NAMALWA (cell line): ENCODE measurements at regions not wholly inside any gene's neighbourhood (a gene's known extent, or its start where the extent isn't known, plus 50 kb on each side); places are given as distances from the start of the nearest gene placed in this dataset.
"Not testable (repeated sequence)": the region's sequence is repeated elsewhere in the genome, so short reads cannot be mapped to it uniquely, and the experiment has no call there.

ENCODE experiments used
- DNase-seq: peaks from one replicate; pipeline ENCODE4 v3.0.0-alpha.2; 2015; ENCODE audit warnings: low spot score

DNA sequence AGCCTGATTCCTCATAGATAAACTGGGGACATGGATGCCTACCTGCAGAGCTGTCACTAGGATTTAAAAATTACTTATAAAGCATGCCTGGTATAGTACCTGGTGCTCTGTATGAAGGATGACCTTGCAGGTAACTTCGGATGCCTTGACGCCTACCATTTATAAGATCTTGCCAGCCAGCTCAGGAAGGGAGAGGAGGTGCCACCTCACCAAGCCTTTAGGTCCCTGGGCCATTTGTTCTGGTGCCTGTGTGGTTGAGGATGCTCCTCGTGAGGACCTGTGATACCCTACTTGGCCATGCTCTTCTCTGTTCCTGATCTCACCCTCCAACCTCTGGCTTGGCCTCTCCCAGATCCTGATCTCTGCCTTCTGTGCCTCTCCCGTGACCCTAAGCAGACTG is 85.2 kb downstream of the FDX1 start:
- DNase-seq: no peak

DNA sequence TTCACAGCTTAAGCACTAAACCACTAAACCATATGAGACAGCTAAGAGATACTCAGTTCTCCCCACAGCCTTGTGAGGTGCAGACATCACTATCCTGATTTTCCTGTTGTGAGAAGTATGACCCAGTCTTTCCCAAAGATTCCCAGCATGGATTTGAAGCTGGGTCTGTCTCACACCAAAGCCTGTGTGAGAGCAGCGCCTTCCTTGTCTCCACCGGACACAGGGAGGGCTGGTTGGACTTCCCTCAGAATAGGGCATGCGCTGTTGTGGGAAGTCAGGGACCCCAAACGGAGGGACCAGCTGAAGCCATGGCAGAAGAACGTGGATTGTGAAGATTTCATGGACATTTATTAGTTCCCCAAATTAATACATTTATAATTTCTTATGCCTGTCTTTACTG is 87.6 kb downstream of the FDX1 start:
- DNase-seq: not testable (repeated sequence)

DNA sequence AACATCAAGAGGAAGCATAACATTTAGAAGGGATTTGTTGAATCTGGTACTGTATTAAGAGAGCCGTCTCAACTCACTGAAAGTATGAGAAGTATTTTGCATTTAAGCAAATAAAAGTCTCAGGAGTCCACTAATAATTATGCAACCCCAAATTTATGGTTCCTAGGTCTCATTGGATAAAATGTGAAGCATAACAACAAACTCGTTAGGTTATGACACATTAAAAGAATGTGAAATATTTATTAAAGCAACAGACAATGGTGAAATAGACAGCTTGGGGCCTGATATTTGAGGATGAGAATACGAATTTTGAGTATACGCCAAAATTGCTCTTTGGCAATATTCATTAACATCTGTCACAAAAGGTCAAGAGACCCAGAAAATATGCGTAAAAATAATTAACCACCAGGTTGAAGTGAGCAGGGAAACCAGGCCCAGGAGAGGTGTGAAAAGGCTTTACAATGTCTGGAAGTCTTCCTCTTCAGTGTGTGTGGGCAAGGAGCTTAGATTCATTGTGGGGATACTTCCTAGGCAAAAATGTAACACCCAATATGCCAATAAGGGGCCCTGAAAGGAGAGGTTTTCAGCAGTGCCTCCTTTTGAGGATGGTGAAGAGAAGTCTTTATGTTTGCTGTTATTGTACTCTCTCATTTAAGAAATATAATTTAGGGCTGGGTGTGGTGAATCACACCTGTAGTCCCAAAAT is 89.2 kb downstream of the FDX1 start:
- DNase-seq: no peak

DNA sequence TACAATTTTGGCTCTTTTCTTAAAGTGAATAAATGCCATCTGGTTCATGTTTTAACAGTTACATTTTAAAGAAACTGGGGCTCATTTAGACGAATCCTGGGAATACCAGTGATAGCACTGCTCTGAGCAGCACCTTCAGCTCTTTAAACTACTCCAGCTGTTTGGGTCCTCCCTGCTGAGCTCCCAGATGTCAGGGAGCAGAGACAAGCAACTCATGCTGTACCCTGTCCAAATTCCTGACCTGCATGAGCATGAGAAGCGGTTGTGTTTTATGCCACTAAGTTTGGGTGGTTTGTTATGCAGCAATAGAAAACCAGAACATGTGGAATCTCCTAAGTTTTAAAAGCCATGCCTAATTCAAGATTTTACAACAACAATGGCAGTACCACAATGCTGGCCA is 90.0 kb downstream of the FDX1 start:
- DNase-seq: no peak

DNA sequence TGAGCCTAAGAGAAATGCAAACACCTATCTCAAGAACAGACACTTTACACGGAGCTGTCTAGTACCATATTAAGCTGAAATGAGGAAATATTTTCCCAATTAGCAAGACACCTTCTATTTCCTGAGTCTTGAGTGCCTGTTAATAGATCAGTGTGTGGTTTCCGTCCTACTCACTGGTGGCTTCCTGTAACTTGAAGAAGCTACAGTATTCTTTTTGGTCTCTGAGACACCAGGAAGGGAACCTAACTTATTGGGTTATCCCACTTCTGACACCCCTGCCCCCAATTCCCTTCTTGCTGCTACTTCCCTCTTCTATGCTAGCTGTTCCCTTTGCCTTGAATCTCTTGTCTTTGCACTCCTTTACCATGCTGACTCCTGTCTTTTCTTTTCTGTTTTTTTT is 92.7 kb downstream of the FDX1 start:
- DNase-seq: peak; percentile 9

DNA sequence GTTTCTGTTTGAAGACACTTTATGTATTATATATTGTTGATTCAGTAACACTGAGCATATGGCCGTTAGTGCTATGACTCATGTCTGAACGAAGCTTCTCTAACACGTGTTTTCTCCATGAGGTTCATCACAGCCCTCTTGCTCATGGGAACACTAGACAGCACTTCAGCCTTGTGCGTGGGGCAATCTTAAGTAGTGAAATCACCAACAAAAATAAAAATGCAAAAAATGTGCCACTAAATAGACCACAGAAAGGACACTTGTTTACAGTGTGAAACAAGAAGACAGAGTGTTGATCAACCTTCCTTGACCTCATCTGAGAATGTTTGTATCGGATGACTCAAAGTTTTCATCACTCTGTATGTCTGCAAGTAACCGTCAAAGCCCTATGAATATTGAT is 94.5 kb downstream of the FDX1 start:
- DNase-seq: no peak

DNA sequence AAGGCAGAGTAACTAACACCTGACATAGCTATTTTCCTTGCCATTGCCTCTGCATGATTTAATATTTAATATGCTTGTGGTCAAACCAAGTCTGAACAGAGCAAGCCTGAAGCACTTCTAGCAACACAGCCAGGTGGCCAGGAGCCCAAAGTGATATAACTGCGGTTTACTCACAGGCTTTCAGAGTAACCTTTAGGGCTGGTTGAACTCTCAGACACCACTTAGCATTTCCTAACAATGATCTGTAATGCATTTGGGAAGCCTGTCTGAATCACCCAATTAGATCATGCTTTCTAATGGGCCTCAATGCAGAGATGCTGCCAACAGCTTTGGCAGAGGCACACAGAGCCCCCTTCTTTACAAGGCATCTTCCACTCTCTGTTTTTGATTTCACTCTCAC is 96.1 kb downstream of the FDX1 start:
- no peak for DNase-seq

DNA sequence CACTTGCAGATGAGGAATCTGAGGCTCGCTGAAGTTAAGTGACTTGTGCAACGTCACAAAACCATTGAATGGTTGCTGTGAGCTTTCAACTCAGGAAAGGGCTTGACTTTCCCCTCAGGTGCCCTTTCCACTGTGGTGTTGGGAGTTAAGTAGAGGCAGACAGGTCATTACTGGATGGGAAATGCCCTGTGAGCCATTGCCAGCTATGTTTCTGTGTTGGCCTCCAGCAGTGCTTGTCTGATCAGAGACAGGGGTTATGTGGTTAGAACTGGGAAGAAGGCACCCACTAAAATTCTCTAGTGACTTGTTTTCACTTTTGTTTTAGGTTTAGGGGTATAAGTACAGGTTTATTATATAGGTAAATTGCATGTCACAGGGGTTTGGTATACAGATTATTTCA is 96.6 kb downstream of the FDX1 start:
- no peak for DNase-seq
